Trophoblast cell (in vitro differentiated cells and primary cell): ENCODE measurements at regions not wholly inside any gene's neighbourhood (a gene's known extent, or its start where the extent isn't known, plus 50 kb on each side); places are given as distances from the start of the nearest gene placed in this dataset.
A peak's percentile ranks its signal among the peaks of the same experiment; 100 is the strongest.

Experiments used
- DNase-seq, 2 donors: peaks; one replicate each; pipeline ENCODE4 v3.0.0-alpha.2; 2016
- H2AFZ ChIP-seq: 2 replicates; pipeline ENCODE4 v1.6.1; 2013; ENCODE audit warnings: low read length, moderate library complexity, mild to moderate bottlenecking; ENCODE audit not compliant: insufficient read depth, poor library complexity
- H2AK5ac ChIP-seq: 2 replicates; pipeline ENCODE4 v1.6.1; 2013; ENCODE audit warnings: mild to moderate bottlenecking, low read length
- H2BK120ac ChIP-seq: 2 replicates; pipeline ENCODE4 v1.6.1; 2013; ENCODE audit warnings: low read length, mild to moderate bottlenecking, moderate library complexity; ENCODE audit not compliant: insufficient read depth, poor library complexity
- H2BK12ac ChIP-seq: 2 replicates; pipeline ENCODE4 v1.6.1; 2013; ENCODE audit warnings: mild to moderate bottlenecking, low read length, moderate library complexity
- H2BK5ac ChIP-seq: 2 replicates; pipeline ENCODE4 v1.6.1; 2013; ENCODE audit warnings: low read length, low read depth, moderate library complexity, mild to moderate bottlenecking; ENCODE audit not compliant: poor library complexity
- H3K14ac ChIP-seq: 2 replicates; pipeline ENCODE4 v1.6.1; 2013; ENCODE audit warnings: mild to moderate bottlenecking, low read length
- H3K18ac ChIP-seq: 2 replicates; pipeline ENCODE4 v1.6.1; 2013; ENCODE audit warnings: mild to moderate bottlenecking, low read length
- H3K23ac ChIP-seq: 2 replicates; pipeline ENCODE4 v1.6.1; 2013; ENCODE audit warnings: low read length
- H3K27ac ChIP-seq: 2 replicates; pipeline ENCODE4 v1.5.1; 2013; ENCODE audit warnings: low read depth, mild to moderate bottlenecking, inconsistent platforms, low read length, moderate library complexity
- H3K27me3 ChIP-seq: 2 replicates; pipeline ENCODE4 v1.6.1; 2013; ENCODE audit warnings: inconsistent platforms, mild to moderate bottlenecking, low read length, moderate library complexity; ENCODE audit not compliant: insufficient read depth
- H3K36me3 ChIP-seq, 2 experiments: 1 replicate in 1 of 2; 2 replicates in 1 of 2; pipeline ENCODE4 v1.6.1; 2013; ENCODE audit warnings: low read length in 2 of 2, mild to moderate bottlenecking in 2 of 2, moderate library complexity in 1 of 2; ENCODE audit not compliant: insufficient read depth in 2 of 2, control insufficient read depth in 1 of 2
- H3K4ac ChIP-seq: 2 replicates; pipeline ENCODE4 v1.6.1; 2013; ENCODE audit warnings: low read depth, mild to moderate bottlenecking, low read length, moderate library complexity
- H3K4me1 ChIP-seq, 2 experiments: 1 replicate in 1 of 2; 2 replicates in 1 of 2; pipeline ENCODE4 v1.6.1; 2013; ENCODE audit warnings: low read length in 2 of 2, mild to moderate bottlenecking in 2 of 2, moderate library complexity in 1 of 2; ENCODE audit not compliant: insufficient read depth in 2 of 2, control insufficient read depth in 1 of 2
- H3K4me2 ChIP-seq: 2 replicates; pipeline ENCODE4 v1.6.1; 2013; ENCODE audit warnings: inconsistent platforms, mild to moderate bottlenecking, low read length, moderate library complexity
- H3K4me3 ChIP-seq: 2 replicates; pipeline ENCODE4 v1.5.1; 2013; ENCODE audit warnings: mild to moderate bottlenecking, low read depth, low read length, inconsistent platforms
- H3K79me1 ChIP-seq: one replicate; pipeline ENCODE4 v1.6.1; 2013; ENCODE audit warnings: low read length
- H3K79me2 ChIP-seq: 2 replicates; pipeline ENCODE4 v1.6.1; 2013; ENCODE audit warnings: low read length, mild to moderate bottlenecking; ENCODE audit not compliant: control insufficient read depth, insufficient read depth, poor library complexity
- H3K9ac ChIP-seq: 2 replicates; pipeline ENCODE4 v1.6.1; 2013; ENCODE audit warnings: mild to moderate bottlenecking, low read length
- H3K9me3 ChIP-seq: 2 replicates; pipeline ENCODE4 v1.6.1; 2013; ENCODE audit warnings: low read depth, mild to moderate bottlenecking, control low read depth, inconsistent platforms, low read length; ENCODE audit not compliant: insufficient read depth
- H4K12ac ChIP-seq: 2 replicates; pipeline ENCODE4 v1.6.1; 2013; ENCODE audit warnings: low read depth, mild to moderate bottlenecking, low read length, moderate library complexity
- H4K8ac ChIP-seq: 2 replicates; pipeline ENCODE4 v1.6.1; 2013; ENCODE audit warnings: low read depth, mild to moderate bottlenecking, low read length, moderate library complexity
- H4K91ac ChIP-seq: one replicate; pipeline ENCODE4 v1.6.1; 2013; ENCODE audit warnings: low read depth, mild to moderate bottlenecking, low read length, moderate library complexity
- WGBS: extraction: QIAGEN DNeasy Blood & Tissue Kit; methylation state at CpG from one replicate; pipeline ENCODE4 v1.1.7; 2013; ENCODE audit warnings: missing lambda C conversion rate; ENCODE audit not compliant: insufficient read length, insufficient coverage; ENCODE audit errors: extremely low coverage; 5-methylcytosine and 5-hydroxymethylcytosine counted together

DNA sequence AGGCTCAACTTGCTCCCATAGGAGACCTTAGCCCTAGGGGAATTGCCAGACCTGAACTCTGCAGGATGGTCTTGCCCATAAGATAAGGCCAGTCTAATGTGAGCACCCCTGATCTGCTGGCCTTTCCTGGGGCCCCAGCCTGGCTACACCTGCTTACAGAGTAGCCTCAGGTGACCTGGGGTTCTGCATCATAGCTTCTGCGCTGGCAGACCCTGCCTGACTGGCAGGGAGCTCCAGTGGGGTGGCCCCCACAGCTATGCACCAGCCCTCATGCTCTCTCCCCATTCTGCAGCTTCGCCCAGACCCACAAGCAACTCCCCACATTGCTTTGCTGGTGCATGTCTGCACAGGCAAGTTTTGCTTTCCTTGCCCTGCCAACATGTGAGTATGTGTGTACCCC is 371.3 kb upstream of the CLEC14A start:
- H2AK5ac ChIP-seq = no peak overlapping the region
- H2BK5ac ChIP-seq = no peak overlapping the region
- H3K79me2 ChIP-seq = no peaks in the 10 kb centered on the region
- H3K9me3 ChIP-seq = peaks cover 13% of the 10 kb centered on the region
- no peak overlapping the region for H2BK120ac ChIP-seq
- H4K12ac ChIP-seq = no peak overlapping the region
- no peaks in the 10 kb centered on the region for H3K79me1 ChIP-seq
- no CpG with 5 or more reads among the region's 2 CpGs for WGBS
- H3K4me1 ChIP-seq = no peaks in the 10 kb centered on the region
- H3K9ac ChIP-seq = no peak overlapping the region
- H2BK12ac ChIP-seq = no peak overlapping the region
- H3K4me3 ChIP-seq = no peak overlapping the region
- no peak overlapping the region for H4K91ac ChIP-seq
- no peaks in the 10 kb centered on the region for H3K36me3 ChIP-seq
- H3K23ac ChIP-seq = no peak overlapping the region
- H3K4ac ChIP-seq = no peak overlapping the region
- no peaks in the 10 kb centered on the region for H3K27me3 ChIP-seq
- H2AFZ ChIP-seq = no peak overlapping the region
- no peak overlapping the region for H3K4me2 ChIP-seq
- no peak for DNase-seq
- no peak overlapping the region for H3K14ac ChIP-seq
- no peak overlapping the region for H3K18ac ChIP-seq
- no peak overlapping the region for H3K27ac ChIP-seq
- H4K8ac ChIP-seq = no peak overlapping the region

GRCh38 chr14:38623661-38624060 is 367.8 kb upstream of the CLEC14A start:
- Histone ChIP-seq H2BK12ac (no peak overlapping the region), H3K79me1 (no peaks in the 10 kb centered on the region), H2BK5ac (no peak overlapping the region), H3K9ac (no peak overlapping the region), H4K8ac (no peak overlapping the region), H3K27ac (no peak overlapping the region), H3K9me3 (peaks cover 6% of the 10 kb centered on the region), H4K12ac (no peak overlapping the region), H2AFZ (no peak overlapping the region), H3K4ac (no peak overlapping the region), H3K18ac (no peak overlapping the region), H2BK120ac (no peak overlapping the region), H3K4me2 (no peak overlapping the region), H2AK5ac (no peak overlapping the region), H3K27me3 (no peaks in the 10 kb centered on the region), H3K4me3 (no peak overlapping the region), H3K4me1 (no peaks in the 10 kb centered on the region), H3K79me2 (no peaks in the 10 kb centered on the region), H3K36me3 (no peaks in the 10 kb centered on the region), H4K91ac (no peak overlapping the region), H3K23ac (no peak overlapping the region), H3K14ac (no peak overlapping the region)
- DNase-seq = no peak
- no CpG with 5 or more reads among the region's 2 CpGs for WGBS

DNA sequence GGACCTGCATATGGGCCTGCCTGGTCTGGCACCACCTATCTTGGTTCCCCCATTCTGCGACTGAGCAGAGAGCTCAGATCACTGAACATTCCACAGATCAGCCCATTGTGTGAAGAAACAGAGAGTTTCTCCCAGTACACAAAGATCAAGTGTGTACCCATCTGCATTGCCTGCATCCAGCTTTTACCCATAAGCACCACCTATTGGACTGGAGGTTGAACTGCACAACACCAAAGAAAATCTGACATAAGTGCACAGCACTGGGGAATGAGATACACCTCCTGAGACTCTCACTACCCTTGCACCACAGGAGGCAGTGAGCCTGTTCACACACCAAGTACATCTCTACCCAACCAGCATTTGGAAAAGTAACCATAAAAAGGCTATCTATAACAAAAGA is 362.6 kb upstream of the CLEC14A start:
- Histone ChIP-seq H3K9ac (no peak overlapping the region), H3K14ac (no peak overlapping the region), H2BK12ac (no peak overlapping the region), H3K27me3 (no peaks in the 10 kb centered on the region), H4K91ac (no peak overlapping the region), H3K9me3 (no peaks in the 10 kb centered on the region), H3K79me2 (no peaks in the 10 kb centered on the region), H3K4me1 (no peaks in the 10 kb centered on the region), H4K8ac (no peak overlapping the region), H3K18ac (no peak overlapping the region), H2BK120ac (no peak overlapping the region), H2BK5ac (no peak overlapping the region), H3K4ac (no peak overlapping the region), H3K4me2 (no peak overlapping the region), H3K27ac (no peak overlapping the region), H3K23ac (no peak overlapping the region), H4K12ac (no peak overlapping the region), H3K36me3 (no peaks in the 10 kb centered on the region), H2AK5ac (no peak overlapping the region), H3K4me3 (no peak overlapping the region), H2AFZ (no peak overlapping the region), H3K79me1 (no peaks in the 10 kb centered on the region)
- no peak for DNase-seq
- WGBS = no CpG with 5 or more reads among the region's 1 CpG

DNA sequence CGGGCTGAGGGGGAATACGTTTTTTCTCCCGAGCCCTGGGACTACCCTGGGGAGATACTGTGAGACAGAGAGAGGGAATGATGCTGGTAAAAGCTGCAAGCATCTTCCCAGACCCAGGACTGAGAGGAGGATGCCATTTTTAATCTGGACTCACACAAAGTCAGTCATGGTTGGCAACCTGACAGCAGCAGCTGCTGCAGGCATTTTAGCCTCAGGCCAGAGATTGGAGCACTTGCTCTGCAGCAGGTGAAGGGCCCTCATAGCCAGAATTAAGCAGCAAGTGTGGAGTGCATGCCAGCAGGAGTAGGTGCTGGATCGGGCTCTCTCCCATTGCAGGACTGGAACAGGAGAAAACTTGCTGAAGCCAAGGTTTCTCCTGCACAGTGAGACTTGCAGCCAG is 361.1 kb upstream of the CLEC14A start:
- Histone ChIP-seq H3K18ac (no peak overlapping the region), H2AFZ (no peak overlapping the region), H3K4me1 (no peaks in the 10 kb centered on the region), H3K9me3 (no peaks in the 10 kb centered on the region), H4K12ac (no peak overlapping the region), H2BK12ac (no peak overlapping the region), H3K4me2 (no peak overlapping the region), H3K79me1 (no peaks in the 10 kb centered on the region), H3K23ac (no peak overlapping the region), H3K9ac (no peak overlapping the region), H3K36me3 (no peaks in the 10 kb centered on the region), H4K91ac (no peak overlapping the region), H3K14ac (no peak overlapping the region), H2BK120ac (no peak overlapping the region), H3K27me3 (no peaks in the 10 kb centered on the region), H2BK5ac (no peak overlapping the region), H3K79me2 (no peaks in the 10 kb centered on the region), H3K4me3 (no peak overlapping the region), H4K8ac (no peak overlapping the region), H3K27ac (no peak overlapping the region), H2AK5ac (no peak overlapping the region), H3K4ac (no peak overlapping the region)
- DNase-seq = peak; percentile 47 to 78
- WGBS = no CpG with 5 or more reads among the region's 4 CpGs
